HG02870 (cell line): ENCODE measurements at regions not wholly inside any gene's neighbourhood (a gene's known extent, or its start where the extent isn't known, plus 50 kb on each side); places are given as distances from the start of the nearest gene placed in this dataset.
A peak's percentile ranks its signal among the peaks of the same experiment; 100 is the strongest.

Experiments
- ATAC-seq: cut with Tn5 transposase; IDR thresholded peaks from one replicate; pipeline ENCODE4 v1.9.1; 2021; ENCODE audit warnings: mild to moderate bottlenecking, moderate library complexity; ENCODE audit not compliant: unreplicated experiment

DNA sequence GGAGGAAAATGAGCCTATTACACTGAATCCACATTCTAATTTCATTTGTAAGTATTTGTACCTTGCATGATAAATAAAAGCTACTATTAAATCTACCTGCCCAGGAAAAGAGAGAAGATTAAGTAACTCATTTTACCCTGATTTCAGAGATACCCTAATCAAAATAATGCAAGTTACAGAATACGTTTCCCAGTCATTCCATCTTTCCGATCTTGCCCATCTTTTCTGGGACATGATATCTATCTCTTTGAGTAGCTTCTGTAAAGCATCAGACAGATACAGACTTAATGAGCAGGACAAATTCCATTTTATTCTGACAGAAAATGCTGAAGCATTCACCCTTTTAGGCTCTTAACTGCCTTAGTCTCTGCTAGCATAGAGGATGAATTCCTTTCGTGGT, 56.6 kb downstream of the SPRY2 start:
- no peak for ATAC-seq

DNA sequence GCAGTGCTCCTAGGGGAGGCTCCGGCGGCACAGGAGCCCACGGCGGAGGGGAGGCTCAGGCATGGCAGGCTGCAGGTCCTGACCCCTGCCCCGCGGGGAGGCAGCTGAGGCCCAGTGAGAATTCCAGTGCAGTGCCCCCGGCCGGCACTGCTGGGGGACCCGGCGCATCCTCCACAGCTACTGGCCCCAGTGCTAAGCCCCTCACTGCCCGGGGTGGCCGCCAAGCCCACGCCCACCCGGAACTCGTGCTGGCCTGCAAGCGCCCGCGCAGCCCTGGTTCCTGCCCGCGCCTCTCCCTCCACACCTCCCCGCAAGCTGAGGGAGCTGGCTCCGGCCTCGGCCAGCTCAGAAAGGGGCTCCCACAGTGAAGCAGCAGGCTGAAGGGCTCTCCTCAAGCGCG, 62.2 kb downstream of the SPRY2 start:
- ATAC-seq = no peak

DNA sequence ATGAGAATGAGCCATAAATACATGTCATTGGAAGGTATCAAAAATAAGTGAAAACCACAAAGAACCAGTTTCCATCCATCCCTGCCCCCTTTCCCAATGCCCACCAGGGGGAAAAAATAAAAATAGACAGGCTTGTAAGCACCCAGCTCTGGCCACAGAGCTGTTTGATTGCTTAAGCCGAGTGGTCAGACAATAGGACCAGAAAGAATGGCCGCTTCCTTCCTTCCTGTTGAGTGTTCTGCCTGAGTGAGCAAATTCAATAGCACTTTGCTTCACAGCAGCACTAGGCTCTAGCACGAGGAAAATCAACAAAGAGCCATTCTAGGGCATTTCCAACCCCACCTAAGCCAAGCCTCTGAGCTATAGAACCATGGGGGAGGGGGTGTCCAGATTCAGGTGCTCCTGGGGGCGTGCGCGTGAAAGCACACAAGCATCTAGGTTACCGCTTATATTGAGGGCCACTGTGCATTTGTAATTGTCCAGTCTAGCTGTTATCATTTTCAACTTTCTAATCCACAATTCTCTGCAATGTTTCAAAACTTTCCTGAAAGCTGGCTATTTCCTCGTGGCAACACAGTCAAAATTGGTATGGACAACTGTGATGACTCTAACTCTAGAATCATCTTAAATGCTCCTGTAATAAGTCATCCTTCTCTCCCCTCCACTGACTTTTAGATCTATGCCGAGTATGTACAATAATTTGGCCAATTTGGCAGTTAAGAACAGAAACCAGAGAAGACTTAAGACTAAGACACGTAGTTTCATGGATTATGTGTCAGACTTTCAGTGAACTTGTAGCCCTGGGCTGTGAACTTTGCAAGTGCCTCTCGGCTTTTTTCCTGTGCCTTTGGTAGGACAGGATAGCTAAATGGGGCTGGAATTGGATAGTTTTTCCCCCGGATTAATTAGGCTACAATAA, 64.3 kb downstream of the SPRY2 start:
- ATAC-seq = no peak

DNA sequence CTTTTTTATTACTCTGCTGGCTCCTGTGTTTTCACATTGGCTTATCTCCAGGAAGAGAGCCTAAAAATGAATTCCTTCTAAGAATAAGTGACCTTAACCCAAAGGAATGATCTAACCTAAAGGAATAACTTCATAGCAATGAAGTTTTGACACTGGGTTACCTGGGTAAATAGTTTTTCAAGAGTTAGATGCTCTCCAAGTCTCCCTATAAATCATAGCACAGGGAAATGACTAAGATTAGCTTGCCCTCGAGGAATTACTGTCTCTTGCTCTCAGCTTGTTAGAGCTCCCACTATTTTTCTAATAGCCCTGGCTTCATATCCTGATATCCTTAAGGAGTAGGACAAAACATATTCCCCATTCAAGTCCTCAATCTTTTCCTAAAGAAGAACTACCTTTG, 66.3 kb downstream of the SPRY2 start:
- no peak for ATAC-seq

DNA sequence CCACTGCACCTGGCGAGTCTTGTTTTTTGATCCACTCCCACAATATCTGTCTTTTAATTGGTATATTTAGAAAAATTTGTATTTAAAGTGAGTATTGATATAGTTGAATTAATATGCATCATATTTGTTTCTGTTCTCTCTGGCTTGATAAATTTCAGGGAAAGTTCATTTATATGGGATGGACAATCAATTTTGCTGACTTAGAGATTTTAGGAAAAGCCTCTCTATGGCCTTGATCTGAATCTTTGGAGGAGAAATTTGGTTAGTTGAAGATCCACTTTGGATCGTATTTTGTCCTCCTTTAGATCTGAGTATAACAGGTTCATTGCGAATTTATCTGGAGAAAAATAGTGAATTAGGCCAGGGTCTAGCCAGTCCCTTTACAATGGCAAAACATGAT, 67.2 kb downstream of the SPRY2 start:
- no peak for ATAC-seq

DNA sequence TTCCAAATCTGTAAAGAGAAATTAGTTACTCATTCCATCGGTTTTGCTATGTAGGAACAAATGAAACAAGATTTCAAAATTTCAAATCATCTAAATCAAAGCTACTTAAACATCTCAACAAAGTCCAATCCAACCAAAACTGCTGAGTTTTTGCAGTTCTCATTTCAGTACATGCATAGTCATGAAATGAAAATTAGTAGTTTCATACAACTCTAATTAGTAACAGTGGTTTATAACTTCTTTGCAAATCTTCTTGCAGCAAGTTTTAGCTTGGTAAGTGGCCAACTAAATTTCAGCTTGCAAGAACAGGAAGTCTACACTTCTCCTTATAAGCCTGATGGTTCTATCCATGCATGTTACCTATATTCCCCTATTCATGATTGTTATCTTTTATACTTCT, 75.6 kb downstream of the SPRY2 start:
- peak; percentile 77 for ATAC-seq

DNA sequence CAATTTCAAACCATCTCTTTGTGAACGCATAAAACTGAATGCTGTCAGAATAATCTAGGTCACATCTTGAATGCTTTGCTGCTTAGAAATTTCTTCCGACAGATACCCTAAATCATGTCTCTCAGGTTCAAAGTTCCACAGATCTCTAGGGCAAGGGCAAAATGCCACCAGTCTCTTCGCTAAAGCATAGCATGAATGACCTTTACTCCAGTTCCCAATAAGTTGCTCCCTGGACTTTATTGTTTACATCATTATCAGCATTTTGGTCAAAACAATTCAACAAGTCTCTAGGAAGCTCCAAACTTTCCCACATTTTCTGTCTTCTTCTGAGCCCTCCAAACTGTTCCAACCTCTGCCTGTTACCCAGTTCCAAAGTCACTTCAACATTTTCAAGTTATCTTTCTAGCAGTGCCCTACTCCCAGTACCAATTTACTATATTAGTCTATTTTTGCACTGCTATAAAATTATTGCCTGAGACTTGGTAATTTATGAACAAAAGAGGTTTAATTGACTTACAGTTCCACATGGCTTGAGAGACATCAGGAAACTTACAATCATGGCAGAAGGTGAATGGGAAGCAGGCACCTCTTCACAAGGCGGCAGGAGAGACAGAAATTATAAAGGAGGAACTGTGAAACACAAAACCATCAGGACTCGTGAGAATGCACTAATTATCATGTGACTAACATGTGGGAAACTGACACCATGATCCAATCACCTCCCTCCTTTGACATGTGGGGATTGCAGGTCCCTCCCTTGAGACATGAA, 77.0 kb downstream of the SPRY2 start:
- no peak for ATAC-seq

DNA sequence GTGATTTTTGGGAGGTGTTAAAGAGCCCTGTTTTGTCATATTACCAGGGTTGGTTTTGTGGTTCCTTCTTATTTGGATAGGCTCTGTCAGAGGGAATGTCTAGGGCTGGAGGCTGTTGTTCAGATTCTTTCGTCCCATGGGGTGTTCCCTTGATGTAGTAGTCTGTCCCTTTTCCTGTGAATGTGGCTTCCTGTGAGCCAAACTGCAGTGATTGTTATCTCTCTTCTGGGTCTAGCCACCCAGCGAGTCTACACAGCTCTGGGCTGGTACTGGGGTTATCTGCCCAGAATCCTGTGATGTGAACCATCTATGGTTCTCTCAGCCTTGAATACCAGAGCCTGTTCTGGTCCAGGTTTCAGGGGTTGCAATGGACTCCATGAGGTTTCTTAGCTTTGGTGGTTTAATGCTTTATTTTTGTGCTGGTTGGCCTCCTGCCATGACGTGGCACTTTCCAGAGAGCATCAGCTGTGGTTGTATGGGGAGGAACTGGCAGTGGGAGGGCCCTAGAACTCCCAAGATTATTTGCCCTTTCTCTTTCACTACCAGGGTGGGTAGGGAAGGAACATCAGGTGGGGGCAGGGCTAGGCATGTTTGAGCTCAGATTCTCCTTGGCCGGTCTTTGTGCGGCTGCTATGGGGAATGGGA, 78.8 kb downstream of the SPRY2 start:
- no peak for ATAC-seq

DNA sequence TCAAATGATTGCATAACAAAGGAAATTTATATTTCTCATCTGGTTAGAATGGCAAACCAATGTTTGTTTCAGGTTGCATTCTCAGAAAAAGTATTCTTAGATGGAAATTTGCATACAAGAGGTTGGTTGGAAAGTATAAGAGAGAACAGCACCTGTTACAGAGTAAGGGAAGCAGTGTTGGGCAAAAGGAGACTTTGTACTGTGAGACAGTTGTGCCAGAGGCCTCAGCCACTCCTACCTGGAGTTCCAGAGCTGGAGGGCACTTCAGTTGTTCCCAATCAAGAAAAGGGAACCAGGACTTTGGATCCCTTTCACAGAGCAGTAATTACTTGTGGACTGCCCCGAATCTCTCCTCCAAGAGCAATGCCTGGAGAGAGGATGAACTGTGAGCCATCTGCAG, 81.8 kb downstream of the SPRY2 start:
- peak; percentile 59 for ATAC-seq

DNA sequence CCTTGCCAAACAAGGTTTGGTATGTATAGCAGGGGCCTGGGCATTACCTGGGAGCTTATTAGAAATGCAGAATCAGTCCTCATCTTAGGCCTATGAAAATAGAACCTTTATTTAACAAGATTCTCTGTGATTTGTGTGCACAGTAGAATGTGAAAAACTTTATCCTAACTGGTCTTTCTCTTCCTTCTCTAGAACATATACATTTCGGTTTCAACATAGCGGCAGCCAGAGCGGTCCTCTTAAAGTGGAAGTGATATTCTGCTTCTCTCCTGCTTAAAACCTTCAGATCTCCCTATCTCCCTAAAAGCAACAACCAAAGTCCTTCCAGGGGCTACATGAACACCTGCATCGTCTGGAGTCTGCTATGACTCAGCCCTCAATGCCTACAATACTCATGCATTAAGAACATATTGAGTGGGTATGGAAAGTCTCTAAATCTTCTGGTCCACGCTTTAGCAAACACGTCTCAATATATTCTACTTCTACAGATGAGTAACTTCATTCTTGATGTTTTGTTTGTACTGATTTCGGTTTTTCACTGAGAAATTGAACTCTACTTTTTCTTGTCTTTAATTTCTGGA, 84.5 kb downstream of the SPRY2 start:
- peak; percentile 93 for ATAC-seq

DNA sequence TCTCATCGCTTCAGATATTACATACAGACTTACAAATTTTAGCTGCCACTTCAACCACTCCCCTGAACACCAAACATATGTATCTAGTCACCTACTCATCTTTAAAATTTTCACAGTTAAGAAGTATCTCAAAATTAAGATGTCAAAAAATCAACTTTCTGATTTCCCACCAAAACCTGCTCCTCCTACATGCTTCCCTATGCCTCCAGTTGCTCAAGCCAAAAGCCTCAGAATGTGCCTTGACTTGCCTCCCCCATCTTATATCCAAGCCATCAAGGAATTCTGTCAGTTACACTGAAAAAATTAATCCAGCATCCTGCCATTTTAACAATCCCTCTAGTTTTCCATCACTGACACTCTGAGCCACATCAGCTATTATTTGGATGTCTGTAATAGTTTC, 85.0 kb downstream of the SPRY2 start:
- ATAC-seq = no peak

DNA sequence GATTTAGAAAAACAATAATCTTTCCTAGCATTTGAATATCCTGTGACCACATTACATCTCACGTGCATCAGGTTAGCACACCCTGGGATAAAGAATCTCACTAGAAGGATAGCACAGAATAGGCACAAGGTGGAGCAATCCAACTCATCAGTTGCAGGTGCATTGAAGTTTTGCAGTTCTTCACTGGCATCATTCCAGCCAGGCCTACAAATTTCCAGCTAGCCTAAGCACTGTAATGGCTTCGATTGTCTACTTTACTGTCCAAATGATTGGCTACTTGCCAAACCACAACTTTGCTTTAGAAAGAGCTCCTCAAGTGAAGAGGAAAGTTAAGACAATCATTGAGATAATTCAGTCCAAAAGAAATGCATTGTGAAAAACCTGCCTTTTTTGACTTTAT, 89.5 kb downstream of the SPRY2 start:
- no peak for ATAC-seq

DNA sequence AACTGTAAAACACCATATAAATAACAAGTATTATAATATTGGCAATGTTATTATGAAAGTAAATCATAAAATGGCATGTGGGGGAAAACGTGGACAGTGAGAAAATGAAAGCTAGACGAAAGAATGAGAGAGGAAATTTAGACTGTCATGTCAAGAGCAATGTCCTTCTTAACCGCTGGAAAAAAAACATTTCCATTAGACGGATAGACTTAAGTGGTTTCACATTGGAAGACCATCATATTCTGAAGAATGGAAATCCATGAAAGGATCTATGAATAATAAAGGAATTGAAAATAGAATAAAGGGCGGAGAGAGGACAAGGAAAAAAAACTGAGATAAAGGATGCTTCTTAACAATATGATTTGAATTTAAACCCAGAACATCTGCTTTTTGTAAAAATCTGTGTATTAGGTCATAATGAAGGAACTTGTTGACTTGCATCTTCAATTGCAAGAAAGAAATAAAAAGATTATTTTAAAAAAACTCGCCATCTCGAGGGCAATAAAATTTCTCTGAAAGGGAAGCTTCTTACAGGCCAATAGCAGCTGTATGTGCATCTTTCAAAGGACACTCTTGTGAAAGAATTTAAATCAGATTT, 90.6 kb downstream of the SPRY2 start:
- ATAC-seq = no peak

DNA sequence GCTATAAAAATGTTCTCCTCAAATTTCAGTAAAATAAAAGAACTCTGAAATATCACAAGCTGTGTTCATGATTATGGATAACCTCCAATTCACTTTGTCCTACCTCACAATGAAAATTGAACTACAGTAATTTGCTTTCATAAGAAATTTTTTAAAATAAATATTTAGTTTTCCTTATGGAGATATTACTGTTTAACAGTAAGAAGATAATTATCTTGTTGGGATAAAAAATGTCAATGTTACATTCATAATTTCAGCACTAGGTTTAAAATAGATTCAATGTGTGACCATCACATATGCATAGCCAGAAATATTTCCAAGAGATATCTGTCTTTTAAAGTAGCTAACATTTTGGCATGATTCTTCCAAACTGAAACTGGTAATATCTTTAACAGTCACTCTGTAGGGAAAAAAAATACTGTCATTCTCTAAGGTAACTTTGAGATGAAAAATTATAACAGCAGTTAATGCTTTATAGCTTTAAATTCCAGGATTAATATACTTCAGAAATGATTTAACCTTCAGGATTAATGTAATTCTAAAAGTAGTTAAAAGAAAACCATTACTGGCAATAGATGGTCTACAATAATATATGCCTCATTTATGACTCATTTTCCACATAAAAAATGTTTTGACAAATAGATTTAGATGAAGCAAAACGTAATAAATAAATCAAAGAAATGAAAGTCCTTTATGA, 91.3 kb downstream of the SPRY2 start:
- no peak for ATAC-seq

DNA sequence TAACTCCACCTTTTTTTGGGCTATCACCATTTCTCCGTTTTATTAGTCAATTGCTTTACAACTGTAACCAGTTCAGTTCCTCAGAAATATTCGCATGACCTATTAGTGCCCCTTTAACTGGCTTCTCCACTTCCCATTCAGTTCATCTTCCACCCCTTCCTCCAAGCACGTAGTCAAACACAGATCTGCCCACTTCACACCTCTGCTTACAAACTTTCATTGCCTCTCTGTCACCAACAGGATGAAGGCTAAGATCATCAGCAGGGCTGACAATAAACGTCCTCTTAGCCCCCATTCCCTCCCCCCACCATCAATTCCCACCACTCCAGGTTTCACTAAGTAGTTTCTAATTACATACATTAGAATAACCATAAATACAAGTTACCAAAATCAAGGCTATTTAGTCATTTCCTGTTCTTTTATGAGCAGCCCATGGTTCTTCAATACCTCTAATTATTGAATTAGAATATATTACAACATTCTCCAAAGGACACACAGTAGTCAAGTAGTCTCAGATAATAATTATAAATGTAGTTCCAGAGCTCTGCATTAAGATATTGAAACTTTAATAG, 95.7 kb downstream of the SPRY2 start:
- no peak for ATAC-seq

DNA sequence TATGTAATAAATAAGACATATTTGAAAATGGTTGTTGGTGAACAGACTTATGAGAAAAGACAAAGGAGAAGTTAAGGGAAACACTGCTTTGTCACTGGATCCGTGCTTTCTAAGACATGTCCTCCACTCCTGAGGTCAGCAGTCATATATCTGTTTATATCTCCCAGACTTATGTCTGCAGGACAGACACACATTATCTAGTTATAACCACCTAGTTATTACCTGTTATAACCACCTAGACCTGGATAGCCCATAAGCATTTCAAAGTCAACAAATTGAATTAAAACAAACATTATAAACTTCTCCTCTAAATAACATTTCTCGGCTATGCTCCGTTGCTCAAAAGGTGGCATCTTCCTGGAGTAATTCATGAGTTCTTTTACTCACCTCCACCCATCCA, 96.4 kb downstream of the SPRY2 start:
- no peak for ATAC-seq

DNA sequence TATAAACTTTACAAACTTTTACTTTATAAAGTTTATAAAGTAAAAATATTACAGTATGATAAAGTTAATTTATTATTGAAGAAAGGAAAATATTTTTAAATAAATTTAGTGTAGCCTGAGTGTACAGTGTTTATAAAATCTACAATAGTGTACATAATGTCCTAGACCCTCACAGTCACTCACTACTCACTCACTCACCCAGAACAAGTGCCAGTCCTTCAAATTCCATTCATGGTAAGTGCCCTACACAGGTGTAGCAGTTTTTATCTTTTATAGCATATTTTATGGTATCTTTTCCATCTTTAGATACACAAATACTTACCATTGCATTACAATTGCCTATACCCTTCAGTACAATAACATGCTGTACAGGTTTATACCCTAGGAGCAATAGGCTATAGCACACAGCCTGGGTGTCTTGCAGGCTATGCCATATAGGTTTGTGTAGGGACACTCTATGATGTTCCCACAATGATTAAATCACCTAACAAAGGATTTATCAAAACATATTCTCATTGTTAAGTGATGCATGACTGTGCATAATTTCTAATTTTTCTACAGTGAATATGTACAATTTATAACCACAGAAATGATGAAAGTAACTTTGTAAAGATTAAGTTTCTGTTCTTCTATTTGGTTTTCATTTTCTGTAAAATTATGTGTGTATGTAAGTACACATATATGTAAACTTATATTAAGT, 98.0 kb downstream of the SPRY2 start:
- no peak for ATAC-seq

DNA sequence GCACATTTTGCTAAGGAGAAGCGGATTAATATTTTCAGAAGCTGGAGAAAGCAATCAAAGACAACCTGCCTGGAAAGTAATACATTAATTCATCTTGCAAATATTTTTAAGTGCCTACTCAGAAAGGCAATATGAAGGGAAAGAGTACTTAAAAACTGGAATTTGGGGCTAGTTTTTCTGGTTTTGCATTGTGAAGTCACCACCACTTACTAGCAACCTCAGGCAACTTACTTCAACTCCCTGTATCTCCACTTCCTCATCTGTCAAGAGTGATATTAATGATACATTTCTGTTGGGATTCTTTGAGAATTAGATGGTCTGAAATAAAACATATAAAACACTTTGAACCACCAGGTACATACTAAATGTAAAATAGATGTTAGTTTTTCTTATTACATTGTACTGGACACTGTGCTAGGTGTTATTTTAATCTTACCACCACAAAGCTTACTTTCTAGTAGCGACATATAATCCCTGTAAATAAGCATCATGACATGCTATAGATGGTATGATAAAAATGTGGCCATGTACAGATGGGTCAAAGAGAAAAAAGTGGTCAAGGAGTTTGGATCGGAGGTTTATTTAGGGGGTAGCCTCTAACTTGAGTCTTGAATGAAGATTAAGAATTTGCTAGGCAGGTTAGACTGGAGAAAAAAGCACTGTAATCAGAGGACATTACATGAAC, 101.2 kb downstream of the SPRY2 start:
- ATAC-seq = no peak

DNA sequence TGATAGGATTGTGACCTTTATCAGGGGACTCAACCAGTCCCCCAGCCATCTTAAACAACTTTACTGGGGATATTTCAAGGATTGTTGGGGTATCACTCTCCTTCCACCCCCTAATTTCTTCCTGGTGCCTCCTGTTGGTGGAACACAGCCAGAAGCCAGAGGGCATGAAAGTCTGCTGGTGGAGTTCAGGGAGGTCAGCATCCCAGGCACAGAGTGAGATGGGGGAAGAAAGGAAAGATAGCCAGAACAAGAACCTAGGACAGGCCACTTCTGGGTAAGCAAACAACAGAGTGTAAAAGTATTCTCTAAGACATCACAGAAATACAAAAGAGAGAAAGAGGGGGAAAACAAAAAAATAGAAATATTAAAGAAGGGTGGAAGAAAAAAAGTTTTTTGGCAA, 101.8 kb downstream of the SPRY2 start:
- ATAC-seq = no peak
